ENCODE measurements at regions not wholly inside any gene's neighbourhood (a gene's known extent, or its start where the extent isn't known, plus 50 kb on each side); places are given as distances from the start of the nearest gene placed in this dataset.

DNA sequence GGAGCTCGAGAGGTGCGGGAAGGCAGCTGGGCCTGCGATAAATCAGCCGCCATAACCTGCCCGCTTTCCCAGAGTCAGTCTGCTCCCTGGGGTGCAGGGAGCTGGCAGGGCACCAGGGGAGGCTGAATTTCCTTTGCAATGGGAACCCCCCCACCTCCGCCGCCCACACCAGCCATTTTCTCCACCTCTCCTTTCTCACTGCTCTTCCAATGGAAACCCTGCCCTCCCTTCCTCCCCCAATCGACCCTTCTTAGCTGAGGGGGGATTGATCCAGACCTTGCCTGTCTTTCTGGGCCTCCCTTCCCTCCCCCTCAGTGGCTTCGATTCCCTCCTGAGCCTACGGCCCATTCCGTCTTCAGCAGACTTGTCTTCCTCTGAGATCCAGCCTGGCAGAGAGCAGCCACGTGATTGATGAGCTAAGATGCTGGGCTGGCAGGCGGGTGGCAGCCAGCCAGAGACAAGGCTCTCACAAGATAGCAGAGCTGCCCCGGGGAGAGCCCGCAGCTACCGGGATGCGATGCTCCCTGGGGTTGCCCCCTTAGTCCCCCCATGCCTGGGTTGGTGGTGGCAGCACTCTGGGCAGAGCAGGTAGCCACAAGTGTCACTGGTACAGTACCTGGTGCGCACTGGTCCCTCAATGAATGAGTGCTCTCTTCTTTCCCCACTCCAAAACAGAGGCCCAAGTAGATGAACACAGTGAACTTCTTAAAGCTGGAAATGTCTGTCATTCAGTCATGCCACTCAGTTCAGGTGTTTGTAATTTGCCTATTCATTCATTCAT, 53.7 kb upstream of the FABP6 start:
- Histone ChIP-seq H3K9ac (ENCODE audit: insufficient read depth in 1 of 2, low read length in 2 of 2) (no peak overlapping the region), H3K4me3 (no peak overlapping the region), H3K4me1 (ENCODE audit: control insufficient read depth in 5 of 5, insufficient read depth in 5 of 5, low read length in 5 of 5) (peaks cover 0 to 5% (median 0%) of the 10 kb centered on the region in 5 donors), H3K27ac (ENCODE audit: low read depth in 1 of 2, low read length in 1 of 2) (no peak overlapping the region), H3K9me3 (ENCODE audit: control insufficient read depth in 4 of 4, insufficient read depth in 3 of 4, low read length in 3 of 4) (no peaks in the 10 kb centered on the region), H3K36me3 (ENCODE audit: control insufficient read depth in 4 of 4, insufficient read depth in 4 of 4, low read length in 4 of 4) (no peaks in the 10 kb centered on the region), H3K27me3 (ENCODE audit: control insufficient read depth in 3 of 3, insufficient read depth in 3 of 3, low read length in 2 of 3) (no peaks in the 10 kb centered on the region)
- WGBS, 2 donors, result 64 to 78% methylated on average over 18 of the region's 18 CpGs
- no peak for TF ChIP-seq CTCF (IDR thresholded peaks at IDR 0.05; ENCODE audit: control extremely low read depth, extremely low read depth)
- ATAC-seq (ENCODE audit: insufficient read depth, low FRiP score), result no peak
- DNase-seq, result no peak

DNA sequence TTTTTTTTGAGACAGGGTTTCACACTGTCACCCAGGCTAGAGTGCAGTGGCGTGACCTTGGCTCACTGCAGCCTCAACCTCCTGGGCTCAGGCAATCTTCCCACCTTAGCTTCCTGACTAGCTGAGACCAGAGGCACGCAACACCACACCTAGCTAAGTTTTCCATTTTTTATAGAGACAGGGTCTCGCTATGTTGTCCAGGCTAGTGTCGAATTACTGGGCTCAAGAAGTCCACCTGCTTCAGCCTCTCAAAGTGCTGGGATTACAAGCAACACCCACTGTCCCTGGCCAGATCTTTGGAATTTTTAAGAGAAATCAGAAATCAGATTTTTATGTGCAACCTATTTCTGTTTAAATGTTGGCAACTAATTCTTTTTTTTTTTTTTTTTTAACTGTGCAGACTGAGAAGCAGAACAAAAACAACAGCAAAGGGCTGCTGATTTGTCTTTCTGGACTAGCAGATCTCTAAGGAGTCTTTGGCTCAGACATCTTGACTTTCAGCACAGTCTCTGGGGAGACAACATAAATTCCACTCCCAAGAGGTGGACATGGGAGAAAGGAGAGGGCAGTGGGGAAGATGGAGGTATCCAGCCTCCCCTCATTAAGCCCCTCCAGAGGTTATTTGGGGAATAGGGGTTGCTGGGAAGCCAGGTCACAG, 54.4 kb upstream of the FABP6 start:
- no peak for TF ChIP-seq CTCF (IDR thresholded peaks at IDR 0.05; ENCODE audit: control extremely low read depth, extremely low read depth)
- ATAC-seq (ENCODE audit: insufficient read depth, low FRiP score) (no peak), DNase-seq (no peak)
- Histone ChIP-seq H3K27ac (ENCODE audit: low read depth in 1 of 2, low read length in 1 of 2) (no peak overlapping the region), H3K9me3 (ENCODE audit: control insufficient read depth in 4 of 4, insufficient read depth in 3 of 4, low read length in 3 of 4) (no peaks in the 10 kb centered on the region), H3K4me1 (ENCODE audit: control insufficient read depth in 5 of 5, insufficient read depth in 5 of 5, low read length in 5 of 5) (peaks cover 0 to 5% (median 0%) of the 10 kb centered on the region in 5 donors), H3K27me3 (ENCODE audit: control insufficient read depth in 3 of 3, insufficient read depth in 3 of 3, low read length in 2 of 3) (no peaks in the 10 kb centered on the region), H3K9ac (ENCODE audit: insufficient read depth in 1 of 2, low read length in 2 of 2) (no peak overlapping the region), H3K4me3 (no peak overlapping the region), H3K36me3 (ENCODE audit: control insufficient read depth in 4 of 4, insufficient read depth in 4 of 4, low read length in 4 of 4) (no peaks in the 10 kb centered on the region)
- WGBS, 2 donors, result 82 to 95% methylated on average over 4 of the region's 4 CpGs

DNA sequence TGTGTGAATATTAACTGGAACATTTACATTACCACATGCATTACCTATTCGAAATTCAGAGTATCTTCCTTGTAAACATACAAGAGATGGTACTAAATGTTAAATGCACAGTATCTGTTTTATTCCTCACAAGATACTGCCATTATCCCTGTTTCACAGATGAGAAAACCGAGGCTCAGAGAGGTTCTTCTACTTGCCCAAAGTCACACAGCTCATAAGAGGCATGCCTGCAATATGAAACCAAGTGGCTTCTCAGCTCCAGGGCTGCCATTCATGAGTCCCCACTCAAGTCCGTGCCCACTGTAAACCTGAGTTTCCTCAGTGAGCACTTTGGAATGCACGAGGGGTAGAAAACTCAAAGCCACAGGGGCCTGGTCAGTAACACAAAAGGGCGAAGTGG, 55.0 kb upstream of the FABP6 start:
- TF ChIP-seq CTCF (IDR thresholded peaks at IDR 0.05; ENCODE audit: control extremely low read depth, extremely low read depth), result no peak
- no peak overlapping the region for H3K9ac ChIP-seq (ENCODE audit: insufficient read depth in 1 of 2, low read length in 2 of 2)
- DNase-seq (no peak), ATAC-seq (ENCODE audit: insufficient read depth, low FRiP score) (no peak)
- H3K4me1 ChIP-seq (ENCODE audit: control insufficient read depth in 5 of 5, insufficient read depth in 5 of 5, low read length in 5 of 5), result peaks cover 0 to 5% (median 2%) of the 10 kb centered on the region in 5 donors
- no peak overlapping the region for H3K4me3 ChIP-seq
- H3K27ac ChIP-seq (ENCODE audit: low read depth in 1 of 2, low read length in 1 of 2), result no peak overlapping the region
- H3K36me3 ChIP-seq (ENCODE audit: control insufficient read depth in 4 of 4, insufficient read depth in 4 of 4, low read length in 4 of 4), result no peaks in the 10 kb centered on the region
- 85 to 90% methylated on average over 5 of the region's 5 CpGs for WGBS, 2 donors
- no peaks in the 10 kb centered on the region for H3K9me3 ChIP-seq (ENCODE audit: control insufficient read depth in 4 of 4, insufficient read depth in 3 of 4, low read length in 3 of 4)
- no peaks in the 10 kb centered on the region for H3K27me3 ChIP-seq (ENCODE audit: control insufficient read depth in 3 of 3, insufficient read depth in 3 of 3, low read length in 2 of 3)

Data from lung (tissue), 11 donors.